Ovary (tissue), 3 donors: ENCODE measurements at regions not wholly inside any gene's neighbourhood (a gene's known extent, or its start where the extent isn't known, plus 50 kb on each side); places are given as distances from the start of the nearest gene placed in this dataset.

Experiments used
- CTCF ChIP-seq, 3 donors: fragments of 450-650 bp in 2 of 3; fragments of 200-600 bp in 1 of 3; IDR thresholded peaks; one replicate each; pipeline versions ENCODE4 v1.5.1 to v1.8.0; 2016 to 2022; ENCODE audit warnings: antibody characterized with exemption in 3 of 3, mild to moderate bottlenecking in 1 of 3
- EP300 ChIP-seq: sonication (generic); formaldehyde crosslinking; IDR thresholded peaks from one replicate; pipeline ENCODE4 v1.6.1; 2017; ENCODE audit warnings: antibody characterized with exemption
- POLR2A ChIP-seq: fragments of 450-650 bp; IDR thresholded peaks from one replicate; pipeline ENCODE4 v1.6.1; 2017; ENCODE audit warnings: antibody characterized with exemption, mild to moderate bottlenecking, moderate library complexity
- donor health status: DM: no; HTN: no; CAD: no.

DNA sequence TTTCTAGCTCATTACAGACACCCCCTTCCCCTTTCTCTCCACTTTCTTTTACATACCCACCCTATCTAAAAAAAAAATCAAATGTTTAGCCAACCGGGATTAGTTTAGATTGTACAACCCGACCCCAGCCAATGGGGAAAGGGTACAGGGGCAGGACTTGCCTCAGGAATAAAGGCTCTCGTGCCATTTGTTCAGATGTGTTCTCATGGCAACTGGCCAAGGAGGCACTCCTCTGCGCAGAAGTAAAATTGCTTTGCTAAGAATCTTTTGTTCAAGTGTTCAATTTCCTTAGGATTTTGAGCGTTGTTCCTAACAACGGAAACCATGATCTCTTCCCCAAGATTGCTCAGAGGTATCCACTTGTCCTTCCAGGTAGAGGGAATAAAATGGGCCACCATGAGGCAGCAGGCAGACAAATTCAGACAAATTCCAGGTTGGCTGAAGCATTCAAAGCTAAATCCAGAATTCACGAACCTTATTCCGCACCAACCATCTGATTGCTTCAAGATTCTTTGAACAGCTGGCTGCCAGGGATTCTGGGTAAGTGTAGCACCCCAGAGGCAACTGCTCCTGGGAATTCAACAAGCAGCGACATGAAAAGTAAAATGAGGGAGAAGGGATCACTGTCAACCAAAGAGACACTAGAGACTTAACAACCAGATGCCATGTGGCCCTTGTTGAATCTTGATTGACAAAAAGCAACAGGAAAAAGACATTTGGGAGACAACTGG lies 431.8 kb downstream of the PREX1 start:
- TF ChIP-seq EP300 (no peak), CTCF (IDR thresholded peaks at IDR 0.05) (no peak), POLR2A (no peak)
